ENCODE measurements at regions not wholly inside any gene's neighbourhood (a gene's known extent, or its start where the extent isn't known, plus 50 kb on each side); places are given as distances from the start of the nearest gene placed in this dataset.
"Not testable (repeated sequence)": the region's sequence is repeated elsewhere in the genome, so short reads cannot be mapped to it uniquely, and the experiment has no call there.

- Mint-ChIP-seq H3K27me3 (ENCODE audit: unreplicated experiment) (no peaks in the 10 kb centered on the region), H3K4me3 (ENCODE audit: unreplicated experiment) (no peak overlapping the region), H3K4me1 (ENCODE audit: unreplicated experiment) (no peaks in the 10 kb centered on the region), H3K36me3 (ENCODE audit: unreplicated experiment) (no peaks in the 10 kb centered on the region), H3K9me3 (ENCODE audit: unreplicated experiment) (no peaks in the 10 kb centered on the region), H3K27ac (ENCODE audit: unreplicated experiment) (no peak overlapping the region)
- TF ChIP-seq CTCF (IDR thresholded peaks at IDR 0.05) = no peak
- DNase-seq (ENCODE audit: extremely low spot score, unreplicated experiment) = no peak
Observed at GRCh38 chr2:211014376-211014775, 458.0 kb downstream of the CPS1 start.

GRCh38 chr2:211014906-211015305 is 458.5 kb downstream of the CPS1 start:
- H3K27ac Mint-ChIP-seq (ENCODE audit: unreplicated experiment) = no peak overlapping the region
- H3K4me1 Mint-ChIP-seq (ENCODE audit: unreplicated experiment) = no peaks in the 10 kb centered on the region
- no peak overlapping the region for H3K4me3 Mint-ChIP-seq (ENCODE audit: unreplicated experiment)
- peaks cover 2% of the 10 kb centered on the region for H3K9me3 Mint-ChIP-seq (ENCODE audit: unreplicated experiment)
- TF ChIP-seq CTCF (IDR thresholded peaks at IDR 0.05) = no peak
- no peaks in the 10 kb centered on the region for H3K27me3 Mint-ChIP-seq (ENCODE audit: unreplicated experiment)
- H3K36me3 Mint-ChIP-seq (ENCODE audit: unreplicated experiment) = no peaks in the 10 kb centered on the region
- no peak for DNase-seq (ENCODE audit: extremely low spot score, unreplicated experiment)

GRCh38 chr2:211025089-211025488 is 468.7 kb downstream of the CPS1 start:
- not testable (repeated sequence) for H3K27me3 Mint-ChIP-seq (ENCODE audit: unreplicated experiment); H3K4me3 Mint-ChIP-seq (ENCODE audit: unreplicated experiment); DNase-seq (ENCODE audit: extremely low spot score, unreplicated experiment); H3K36me3 Mint-ChIP-seq (ENCODE audit: unreplicated experiment); H3K4me1 Mint-ChIP-seq (ENCODE audit: unreplicated experiment); H3K27ac Mint-ChIP-seq (ENCODE audit: unreplicated experiment)
- H3K9me3 Mint-ChIP-seq (ENCODE audit: unreplicated experiment) = peaks cover 49% of the 10 kb centered on the region

- Mint-ChIP-seq H3K4me1 (ENCODE audit: unreplicated experiment) (no peaks in the 10 kb centered on the region), H3K27me3 (ENCODE audit: unreplicated experiment) (no peaks in the 10 kb centered on the region), H3K4me3 (ENCODE audit: unreplicated experiment) (no peak overlapping the region), H3K9me3 (ENCODE audit: unreplicated experiment) (peaks cover 46% of the 10 kb centered on the region), H3K36me3 (ENCODE audit: unreplicated experiment) (no peaks in the 10 kb centered on the region), H3K27ac (ENCODE audit: unreplicated experiment) (no peak overlapping the region)
- no peak for DNase-seq (ENCODE audit: extremely low spot score, unreplicated experiment)
- no peak for TF ChIP-seq CTCF (IDR thresholded peaks at IDR 0.05)
Observed at GRCh38 chr2:211026109-211026508, 469.7 kb downstream of the CPS1 start.

GRCh38 chr2:211027976-211028375 is 471.6 kb downstream of the CPS1 start:
- TF ChIP-seq CTCF (IDR thresholded peaks at IDR 0.05) = no peak
- no peaks in the 10 kb centered on the region for H3K4me1 Mint-ChIP-seq (ENCODE audit: unreplicated experiment)
- H3K4me3 Mint-ChIP-seq (ENCODE audit: unreplicated experiment) = no peak overlapping the region
- H3K36me3 Mint-ChIP-seq (ENCODE audit: unreplicated experiment) = no peaks in the 10 kb centered on the region
- no peak for DNase-seq (ENCODE audit: extremely low spot score, unreplicated experiment)
- H3K27me3 Mint-ChIP-seq (ENCODE audit: unreplicated experiment) = no peaks in the 10 kb centered on the region
- H3K9me3 Mint-ChIP-seq (ENCODE audit: unreplicated experiment) = peaks cover 32% of the 10 kb centered on the region
- H3K27ac Mint-ChIP-seq (ENCODE audit: unreplicated experiment) = no peak overlapping the region

- DNase-seq (ENCODE audit: extremely low spot score, unreplicated experiment) = no peak
- Mint-ChIP-seq H3K4me3 (ENCODE audit: unreplicated experiment) (no peak overlapping the region), H3K9me3 (ENCODE audit: unreplicated experiment) (no peaks in the 10 kb centered on the region), H3K4me1 (ENCODE audit: unreplicated experiment) (no peaks in the 10 kb centered on the region), H3K27ac (ENCODE audit: unreplicated experiment) (no peak overlapping the region), H3K36me3 (ENCODE audit: unreplicated experiment) (no peaks in the 10 kb centered on the region), H3K27me3 (ENCODE audit: unreplicated experiment) (peaks cover 11% of the 10 kb centered on the region)
- TF ChIP-seq CTCF (IDR thresholded peaks at IDR 0.05) = peak; percentile 47
Observed at GRCh38 chr2:211033765-211034164, 477.4 kb downstream of the CPS1 start.

Measured in osteocyte (in vitro differentiated cells).